HL-60 (cell line): ENCODE measurements at regions not wholly inside any gene's neighbourhood (a gene's known extent, or its start where the extent isn't known, plus 50 kb on each side); places are given as distances from the start of the nearest gene placed in this dataset.

Experiments
- DNase-seq, 2 experiments: peaks; one replicate each; pipeline ENCODE4 v3.0.0-alpha.2; 2010 to 2020; ENCODE audit warnings: low read depth in 1 of 2, low spot score in 1 of 2
- H3K27ac ChIP-seq: fragments of 250-450 bp; sonication (Bioruptor Pico); replicated peaks from 2 replicates; pipeline ENCODE4 v1.5.1; 2020; ENCODE audit warnings: mild to moderate bottlenecking, moderate library complexity
- H3K27me3 ChIP-seq: fragments of 250-450 bp; sonication (Bioruptor Pico); 2 replicates; pipeline ENCODE4 v1.5.1; 2021; ENCODE audit warnings: mild to moderate bottlenecking, moderate library complexity; ENCODE audit not compliant: insufficient read depth, poor library complexity, severe bottlenecking
- H3K4me3 ChIP-seq: replicated peaks from 2 replicates; pipeline ENCODE4 v1.5.1; 2011; ENCODE audit warnings: mild to moderate bottlenecking, control low read depth, low read length; ENCODE audit not compliant: insufficient read depth
- GABPA ChIP-seq: IDR thresholded peaks from 2 replicates; pipeline ENCODE4 v1.6.1; 2012; ENCODE audit warnings: low read depth
- POLR2AphosphoS5 ChIP-seq: IDR thresholded peaks from 2 replicates; pipeline ENCODE4 v1.6.1; 2012; ENCODE audit warnings: low read depth
- SPI1 ChIP-seq: IDR thresholded peaks from 2 replicates; pipeline ENCODE4 v1.6.1; 2012; ENCODE audit warnings: low read depth, mild to moderate bottlenecking, borderline replicate concordance
- TF ChIP-seq, protein P1 (sequence below): IDR thresholded peaks from 2 replicates; pipeline ENCODE4 v1.6.1; 2012; ENCODE audit warnings: low read depth; ENCODE audit not compliant: insufficient replicate concordance
- TF ChIP-seq, protein P2 (sequence below): IDR thresholded peaks from one replicate; pipeline ENCODE4 v1.5.1; 2011; ENCODE audit warnings: low read length, control low read depth, inconsistent platforms; ENCODE audit not compliant: insufficient read depth

DNA sequence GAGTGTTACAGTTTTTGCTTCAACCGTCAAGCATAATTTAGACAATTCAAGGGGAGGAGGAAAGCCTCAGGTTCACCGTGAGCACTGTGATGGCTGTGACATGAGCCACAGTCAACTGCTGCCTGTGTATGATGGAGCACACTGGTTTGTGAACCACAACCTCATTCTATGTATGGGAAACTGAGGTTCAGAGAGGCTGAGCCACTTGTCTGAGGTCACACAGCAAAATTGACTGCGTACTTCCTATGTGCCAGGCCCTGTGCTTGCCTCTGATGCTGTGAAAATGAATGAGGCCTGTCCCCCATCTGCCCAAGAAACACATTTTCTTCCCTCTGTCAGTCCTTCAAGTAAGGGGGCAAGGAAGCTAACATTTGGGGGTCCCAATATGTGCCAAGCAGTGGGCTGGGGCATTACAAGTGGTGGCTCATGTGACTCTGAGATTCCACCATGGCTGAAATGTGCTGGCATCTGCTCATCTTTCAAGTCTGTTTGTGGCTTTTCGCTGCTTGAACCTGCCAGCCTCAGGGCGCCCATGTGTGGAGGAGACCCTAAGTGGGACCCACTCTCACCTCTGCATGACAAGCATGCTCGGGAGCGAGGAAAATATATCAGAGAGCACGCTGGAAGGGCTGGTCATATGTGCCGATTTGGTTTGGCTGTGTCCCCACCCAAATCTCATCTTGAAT lies 79.7 kb downstream of the ADRA2C start:
- TF ChIP-seq GABPA (no peak), SPI1 (no peak), POLR2AphosphoS5 (no peak)
- TF ChIP-seq, protein P1, sequence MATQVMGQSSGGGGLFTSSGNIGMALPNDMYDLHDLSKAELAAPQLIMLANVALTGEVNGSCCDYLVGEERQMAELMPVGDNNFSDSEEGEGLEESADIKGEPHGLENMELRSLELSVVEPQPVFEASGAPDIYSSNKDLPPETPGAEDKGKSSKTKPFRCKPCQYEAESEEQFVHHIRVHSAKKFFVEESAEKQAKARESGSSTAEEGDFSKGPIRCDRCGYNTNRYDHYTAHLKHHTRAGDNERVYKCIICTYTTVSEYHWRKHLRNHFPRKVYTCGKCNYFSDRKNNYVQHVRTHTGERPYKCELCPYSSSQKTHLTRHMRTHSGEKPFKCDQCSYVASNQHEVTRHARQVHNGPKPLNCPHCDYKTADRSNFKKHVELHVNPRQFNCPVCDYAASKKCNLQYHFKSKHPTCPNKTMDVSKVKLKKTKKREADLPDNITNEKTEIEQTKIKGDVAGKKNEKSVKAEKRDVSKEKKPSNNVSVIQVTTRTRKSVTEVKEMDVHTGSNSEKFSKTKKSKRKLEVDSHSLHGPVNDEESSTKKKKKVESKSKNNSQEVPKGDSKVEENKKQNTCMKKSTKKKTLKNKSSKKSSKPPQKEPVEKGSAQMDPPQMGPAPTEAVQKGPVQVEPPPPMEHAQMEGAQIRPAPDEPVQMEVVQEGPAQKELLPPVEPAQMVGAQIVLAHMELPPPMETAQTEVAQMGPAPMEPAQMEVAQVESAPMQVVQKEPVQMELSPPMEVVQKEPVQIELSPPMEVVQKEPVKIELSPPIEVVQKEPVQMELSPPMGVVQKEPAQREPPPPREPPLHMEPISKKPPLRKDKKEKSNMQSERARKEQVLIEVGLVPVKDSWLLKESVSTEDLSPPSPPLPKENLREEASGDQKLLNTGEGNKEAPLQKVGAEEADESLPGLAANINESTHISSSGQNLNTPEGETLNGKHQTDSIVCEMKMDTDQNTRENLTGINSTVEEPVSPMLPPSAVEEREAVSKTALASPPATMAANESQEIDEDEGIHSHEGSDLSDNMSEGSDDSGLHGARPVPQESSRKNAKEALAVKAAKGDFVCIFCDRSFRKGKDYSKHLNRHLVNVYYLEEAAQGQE = no peak
- TF ChIP-seq, protein P2, sequence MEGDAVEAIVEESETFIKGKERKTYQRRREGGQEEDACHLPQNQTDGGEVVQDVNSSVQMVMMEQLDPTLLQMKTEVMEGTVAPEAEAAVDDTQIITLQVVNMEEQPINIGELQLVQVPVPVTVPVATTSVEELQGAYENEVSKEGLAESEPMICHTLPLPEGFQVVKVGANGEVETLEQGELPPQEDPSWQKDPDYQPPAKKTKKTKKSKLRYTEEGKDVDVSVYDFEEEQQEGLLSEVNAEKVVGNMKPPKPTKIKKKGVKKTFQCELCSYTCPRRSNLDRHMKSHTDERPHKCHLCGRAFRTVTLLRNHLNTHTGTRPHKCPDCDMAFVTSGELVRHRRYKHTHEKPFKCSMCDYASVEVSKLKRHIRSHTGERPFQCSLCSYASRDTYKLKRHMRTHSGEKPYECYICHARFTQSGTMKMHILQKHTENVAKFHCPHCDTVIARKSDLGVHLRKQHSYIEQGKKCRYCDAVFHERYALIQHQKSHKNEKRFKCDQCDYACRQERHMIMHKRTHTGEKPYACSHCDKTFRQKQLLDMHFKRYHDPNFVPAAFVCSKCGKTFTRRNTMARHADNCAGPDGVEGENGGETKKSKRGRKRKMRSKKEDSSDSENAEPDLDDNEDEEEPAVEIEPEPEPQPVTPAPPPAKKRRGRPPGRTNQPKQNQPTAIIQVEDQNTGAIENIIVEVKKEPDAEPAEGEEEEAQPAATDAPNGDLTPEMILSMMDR = no peak
- H3K27me3 ChIP-seq = peaks cover 4% of the 10 kb centered on the region
- DNase-seq = no peak
- no peak overlapping the region for H3K4me3 ChIP-seq
- H3K27ac ChIP-seq = no peak overlapping the region

DNA sequence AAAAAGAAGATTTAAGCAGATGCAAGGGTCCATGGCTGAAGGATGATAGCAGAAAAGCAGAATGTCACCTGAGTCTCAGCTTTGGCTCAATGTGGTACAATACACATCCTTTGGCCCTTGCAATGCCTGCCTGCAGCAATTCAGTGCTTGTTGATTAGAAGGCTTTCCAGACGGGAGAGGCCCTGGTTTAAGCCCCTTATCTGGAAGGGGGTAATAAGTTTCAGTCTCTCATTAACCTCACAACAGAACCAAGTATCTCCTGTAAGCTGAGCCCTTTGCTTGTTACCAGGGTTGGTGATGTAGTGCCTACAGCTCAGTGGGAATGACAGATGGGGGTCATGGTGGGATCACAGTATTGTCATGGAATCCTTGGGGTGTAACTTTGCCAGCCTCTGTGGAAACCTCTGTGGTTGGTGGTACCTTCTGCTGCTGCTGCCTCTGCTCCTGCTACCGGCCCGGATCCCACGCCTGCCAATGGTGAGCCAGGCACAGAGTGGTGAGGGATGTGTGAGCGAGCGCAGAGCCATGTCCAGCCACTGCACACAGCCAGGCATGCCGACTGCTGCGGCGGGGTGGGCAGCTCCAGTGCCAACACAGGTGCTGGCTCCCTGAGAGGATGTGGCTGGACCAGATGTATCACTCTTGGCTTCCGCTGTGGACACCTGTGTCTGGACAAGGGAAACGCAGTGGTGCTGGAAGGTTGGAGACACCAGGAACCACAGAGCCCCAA lies 81.2 kb downstream of the ADRA2C start:
- Histone ChIP-seq H3K4me3 (no peak overlapping the region), H3K27me3 (peaks cover 10% of the 10 kb centered on the region), H3K27ac (no peak overlapping the region)
- DNase-seq = no peak
- TF ChIP-seq, protein P1 = no peak
- TF ChIP-seq SPI1 (no peak), POLR2AphosphoS5 (no peak), GABPA (no peak)
- TF ChIP-seq, protein P2 = no peak

DNA sequence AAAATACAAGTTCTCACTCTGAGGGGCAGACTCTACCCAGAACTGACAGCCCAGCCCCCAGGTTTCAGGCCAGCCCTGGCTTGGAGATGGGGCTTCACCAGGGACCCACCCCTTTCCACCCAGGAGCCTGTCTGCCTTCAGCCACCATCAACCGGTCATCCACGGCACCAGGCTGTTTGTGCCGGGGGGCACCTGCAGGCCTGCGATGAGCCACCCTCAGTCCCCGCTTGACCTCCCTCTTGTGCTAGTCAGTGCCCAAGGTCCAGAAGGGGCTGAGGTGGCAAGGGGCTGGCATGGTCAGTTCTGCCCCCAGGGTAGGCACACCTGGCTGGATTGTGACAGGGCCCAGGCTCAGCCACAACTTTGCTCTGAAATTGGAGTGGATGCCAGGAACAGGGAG lies 82.1 kb downstream of the ADRA2C start:
- H3K27me3 ChIP-seq = peaks cover 10% of the 10 kb centered on the region
- TF ChIP-seq, protein P2 = no peak
- no peak for TF ChIP-seq SPI1
- TF ChIP-seq GABPA = no peak
- no peak overlapping the region for H3K27ac ChIP-seq
- no peak overlapping the region for H3K4me3 ChIP-seq
- no peak for DNase-seq
